Inflammatory macrophage treated with lipopolysaccharide for 1 hour (primary cell): ENCODE measurements at regions not wholly inside any gene's neighbourhood (a gene's known extent, or its start where the extent isn't known, plus 50 kb on each side); places are given as distances from the start of the nearest gene placed in this dataset.

Experiments used
- DNase-seq, 2 donors: peaks; one replicate each; pipeline ENCODE4 v3.0.0-alpha.2; 2020 to 2022

GRCh38 chr13:99055735-99056134 lies 77.9 kb upstream of the DOCK9 start:
- DNase-seq: no peak

DNA sequence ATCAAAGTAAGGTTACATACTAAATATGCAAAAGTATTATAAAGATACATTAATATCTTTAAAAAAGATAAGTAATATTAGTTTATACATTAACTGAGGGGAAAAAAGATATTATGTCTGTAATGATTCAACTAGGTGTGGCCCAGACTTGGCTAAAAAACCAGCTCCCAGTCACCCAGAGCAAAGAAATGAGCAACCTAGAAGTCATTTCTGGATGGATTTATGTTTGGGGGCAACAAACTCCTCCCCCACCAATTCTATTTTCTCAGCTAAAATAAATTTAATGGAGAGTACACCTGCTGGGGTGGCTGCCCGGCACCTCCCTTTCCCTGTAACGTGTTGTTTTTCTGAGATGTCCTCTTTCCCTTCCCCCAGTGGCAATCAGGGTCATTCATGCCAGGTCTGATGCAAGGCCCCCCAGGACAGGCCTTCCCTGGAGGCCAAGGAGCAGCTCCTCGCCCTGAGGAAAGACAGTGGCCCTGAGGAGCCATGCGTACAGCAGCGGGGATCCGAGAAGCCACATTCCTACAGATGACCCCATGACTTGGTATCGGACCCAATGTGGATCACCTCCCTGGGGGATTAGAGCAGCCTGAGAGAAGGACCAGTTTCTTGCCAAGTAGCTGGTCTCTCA lies 78.6 kb upstream of the DOCK9 start:
- no peak for DNase-seq

GRCh38 chr13:99057310-99057975 lies 79.6 kb upstream of the DOCK9 start:
- no peak for DNase-seq

DNA sequence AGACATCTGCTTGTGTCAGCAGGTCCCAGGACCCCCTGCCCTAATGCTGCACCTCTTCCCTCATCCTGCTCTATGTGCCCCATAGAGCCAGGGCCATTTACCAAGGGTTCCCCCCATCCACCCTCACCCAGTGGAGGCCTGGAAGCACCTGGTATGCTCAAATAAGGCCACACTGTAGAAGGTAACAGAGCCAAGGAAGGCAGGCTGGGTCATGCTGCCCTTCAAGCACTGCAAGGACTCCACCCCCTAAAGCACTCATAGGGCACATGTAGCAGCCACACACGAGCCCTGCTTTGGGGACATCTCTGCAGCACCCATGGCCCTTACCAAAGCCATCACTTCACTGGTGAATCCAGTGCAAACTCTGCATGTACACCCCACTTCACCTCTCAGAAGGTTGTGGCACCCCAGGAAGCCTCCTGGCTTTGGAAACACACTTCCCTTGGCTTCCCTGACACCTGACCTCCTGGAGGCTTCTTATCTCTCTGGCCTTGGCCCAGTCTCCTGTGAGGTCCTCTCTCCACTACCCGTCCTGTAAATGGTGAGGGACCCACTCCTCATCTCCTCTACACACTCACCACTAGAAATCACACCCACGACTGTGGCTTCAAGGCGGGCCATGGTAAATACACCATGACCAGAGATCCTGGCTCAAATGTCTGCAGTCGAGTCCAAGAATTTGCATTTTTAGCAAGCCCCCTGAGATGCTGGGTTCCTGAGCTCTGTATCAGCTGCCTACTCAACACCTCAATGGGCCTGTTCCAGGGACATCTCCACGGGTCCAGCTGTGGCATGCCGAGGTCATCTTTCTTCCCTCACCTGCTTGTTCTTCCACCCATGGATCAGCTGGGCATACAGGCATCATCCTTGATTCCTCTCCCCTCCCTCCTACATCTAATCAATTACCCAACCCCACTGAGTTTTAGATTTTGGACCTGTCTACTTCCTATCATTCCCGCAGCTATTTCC lies 80.9 kb upstream of the DOCK9 start:
- no peak for DNase-seq

GRCh38 chr13:99059498-99060075 lies 81.7 kb upstream of the DOCK9 start:
- DNase-seq: no peak

DNA sequence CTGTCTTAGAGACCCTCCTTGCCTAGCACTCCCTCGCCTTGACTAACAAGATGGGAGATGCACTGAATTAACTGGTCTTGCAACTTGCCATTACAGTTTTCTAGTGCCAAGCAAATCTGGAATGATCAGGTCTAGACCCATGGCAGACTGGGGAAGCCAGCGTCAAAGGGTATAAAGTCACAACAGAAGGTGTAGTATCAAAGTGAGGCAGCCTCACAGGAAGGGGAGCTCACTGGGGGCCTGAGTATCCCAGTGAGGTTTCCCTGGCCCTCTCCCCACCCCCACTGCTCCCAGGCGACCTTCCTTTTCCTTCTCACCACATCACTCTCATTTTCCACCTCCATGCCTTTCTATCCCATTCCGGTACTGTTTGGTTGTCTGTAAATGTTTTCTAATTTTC lies 83.5 kb upstream of the DOCK9 start:
- no peak for DNase-seq

DNA sequence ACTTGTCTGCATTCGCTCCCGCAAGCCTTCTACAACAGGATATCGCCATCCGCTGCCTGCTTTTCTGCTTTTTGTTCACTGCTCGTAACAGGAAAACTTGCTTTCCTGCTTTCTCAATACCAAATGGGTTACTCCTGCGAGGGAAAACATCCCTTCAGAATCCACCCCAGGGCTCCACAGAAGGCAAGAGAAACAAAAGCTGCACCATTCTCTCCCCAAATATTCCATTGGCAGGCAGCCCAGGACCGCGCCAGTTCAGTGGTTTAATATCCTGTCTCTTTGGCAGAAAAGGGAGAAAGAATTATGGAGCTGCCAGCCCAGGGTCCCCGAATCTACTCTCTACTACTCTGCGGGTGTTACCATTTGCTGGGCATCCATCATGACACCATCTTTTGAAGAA lies 84.7 kb upstream of the DOCK9 start:
- DNase-seq: no peak

DNA sequence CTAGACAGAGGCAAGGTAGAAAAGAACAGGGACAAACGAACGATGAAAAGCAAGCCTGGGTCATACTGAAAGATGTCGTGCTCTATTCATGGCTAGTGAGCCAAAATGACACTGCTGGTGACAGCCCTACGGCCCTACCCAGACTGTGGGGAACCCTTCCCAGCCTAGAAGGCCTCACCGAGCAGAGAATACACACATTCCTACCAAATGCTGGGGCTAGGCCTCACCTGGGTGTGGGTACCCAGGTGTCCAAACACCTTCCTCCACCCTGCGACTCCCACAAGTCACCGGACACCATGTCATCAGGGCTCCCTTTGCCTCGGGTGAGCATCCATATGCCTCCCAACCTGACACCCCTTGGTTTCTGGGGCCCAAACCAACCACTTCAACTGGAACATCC lies 85.3 kb upstream of the DOCK9 start:
- DNase-seq: no peak

DNA sequence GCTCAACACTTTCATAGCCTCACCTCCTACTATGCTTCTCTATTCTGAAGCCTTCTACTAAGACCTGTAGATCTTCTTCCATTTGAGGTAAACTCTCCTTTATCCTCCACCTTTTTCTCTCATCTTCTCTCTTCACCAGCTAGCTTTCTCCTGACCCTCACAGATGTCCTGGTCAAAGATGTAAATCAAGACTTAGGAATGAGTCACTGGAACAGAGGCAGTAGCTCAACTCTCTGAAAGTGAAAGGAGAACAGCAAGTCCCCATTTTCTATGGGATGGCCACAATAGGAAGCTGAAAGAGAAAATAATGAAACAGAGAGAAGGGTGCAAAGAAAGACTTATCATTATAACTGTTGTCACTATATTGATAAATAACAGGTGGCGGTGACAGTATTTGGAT lies 86.1 kb upstream of the DOCK9 start:
- peak; percentile 6 to 15 for DNase-seq

DNA sequence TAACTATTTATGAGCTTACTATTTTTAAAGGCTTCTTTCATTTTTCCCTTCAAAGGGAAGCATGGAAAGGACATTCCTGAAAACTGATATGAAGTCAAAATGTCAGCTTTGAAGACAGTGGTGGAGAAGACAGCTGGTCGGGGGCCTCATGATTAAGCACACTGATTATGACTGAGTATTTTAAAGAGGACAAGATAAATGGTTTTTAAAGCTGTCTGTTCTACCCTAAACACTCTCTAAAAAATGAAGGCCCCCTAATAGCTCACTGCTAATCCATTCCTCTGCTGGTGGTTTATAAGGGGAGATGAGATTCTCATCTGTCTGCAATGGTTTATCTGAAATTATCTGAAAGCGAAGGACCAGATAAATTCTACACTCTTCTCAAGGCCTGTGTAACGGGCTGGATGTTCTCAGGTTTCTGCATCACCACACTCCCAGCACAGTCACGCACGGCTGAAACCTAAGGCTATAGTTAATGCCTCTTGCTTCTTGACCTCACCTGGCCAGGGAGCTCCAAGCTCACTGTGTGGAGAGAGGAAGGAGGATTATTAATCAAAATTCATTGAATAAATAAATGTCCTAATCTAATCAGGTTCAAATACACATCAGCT lies 86.9 kb upstream of the DOCK9 start:
- DNase-seq: no peak

DNA sequence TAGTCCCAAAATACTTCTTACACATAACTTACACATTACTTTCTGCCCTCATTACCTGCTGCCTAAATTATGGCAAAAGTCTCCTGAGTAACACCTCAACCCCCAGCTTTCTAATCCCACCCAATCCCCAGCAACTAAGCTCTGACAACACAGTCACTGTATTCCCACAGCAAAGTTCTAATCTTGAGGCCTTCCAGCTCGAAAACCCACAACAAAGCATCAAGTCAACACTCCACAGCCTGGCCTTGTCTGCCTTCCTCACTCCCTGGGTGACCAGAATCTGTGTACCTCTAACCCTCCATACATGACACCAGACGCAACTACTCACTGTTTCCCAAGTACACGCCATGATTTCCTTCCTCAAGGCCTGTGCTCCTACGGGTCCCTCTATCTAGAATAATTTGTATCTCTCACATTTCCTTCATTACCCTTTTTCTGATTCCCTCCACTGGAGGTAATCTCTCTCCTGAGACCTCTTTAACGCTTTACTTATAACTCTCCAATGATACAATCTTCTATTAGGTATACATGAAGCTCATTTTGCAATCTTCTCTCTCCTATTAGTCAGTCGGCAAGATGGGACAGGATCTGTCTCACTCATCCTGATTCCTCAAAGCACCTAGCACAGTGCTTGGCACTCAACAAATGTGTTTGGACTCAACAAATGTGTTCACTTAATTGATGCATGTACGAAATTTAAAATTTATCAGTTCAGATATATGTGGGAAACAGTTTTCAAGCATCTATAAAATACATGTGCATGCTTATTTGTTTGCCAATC lies 87.6 kb upstream of the DOCK9 start:
- DNase-seq: no peak

DNA sequence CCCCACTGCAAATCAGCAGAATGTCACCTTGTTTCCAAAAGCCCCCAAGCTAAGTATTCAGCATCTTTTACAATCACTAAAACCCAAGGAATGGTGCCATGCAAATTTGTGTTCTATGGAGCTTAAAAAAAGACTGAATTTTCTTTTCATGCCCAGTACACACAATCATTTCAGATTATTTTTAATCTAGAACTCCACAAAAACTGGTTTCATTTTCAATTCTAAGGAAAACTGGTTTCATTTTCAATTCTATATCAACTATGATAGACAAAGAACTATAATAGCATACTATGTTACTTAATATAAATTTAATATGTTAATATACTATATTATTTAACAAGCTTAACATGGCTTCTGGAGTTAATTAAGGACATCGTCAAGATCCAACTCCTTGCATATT lies 88.4 kb upstream of the DOCK9 start:
- no peak for DNase-seq

GRCh38 chr13:99067159-99067985 lies 89.5 kb upstream of the DOCK9 start:
- no peak for DNase-seq

DNA sequence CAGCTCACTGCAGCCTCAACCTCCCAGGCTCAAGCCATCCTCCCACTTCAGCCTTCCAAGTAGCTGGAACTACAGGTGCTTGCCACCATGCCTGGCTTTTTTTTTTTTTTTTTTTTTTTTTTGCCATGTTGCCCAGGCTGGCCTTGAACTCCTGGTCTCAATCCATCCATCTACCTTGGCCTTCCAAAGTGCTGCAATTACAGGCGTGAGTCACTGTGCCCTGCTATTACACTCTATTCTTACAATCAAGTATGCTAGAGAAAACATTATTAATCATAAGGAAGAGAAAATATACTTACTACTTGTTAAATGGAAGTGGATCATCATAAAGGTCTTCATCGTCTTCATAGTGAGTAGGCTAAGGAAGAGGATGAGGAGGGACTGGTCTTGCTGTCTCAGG lies 93.3 kb upstream of the DOCK9 start:
- no peak for DNase-seq

GRCh38 chr13:99071666-99072065 lies 93.8 kb upstream of the DOCK9 start:
- DNase-seq: no peak

DNA sequence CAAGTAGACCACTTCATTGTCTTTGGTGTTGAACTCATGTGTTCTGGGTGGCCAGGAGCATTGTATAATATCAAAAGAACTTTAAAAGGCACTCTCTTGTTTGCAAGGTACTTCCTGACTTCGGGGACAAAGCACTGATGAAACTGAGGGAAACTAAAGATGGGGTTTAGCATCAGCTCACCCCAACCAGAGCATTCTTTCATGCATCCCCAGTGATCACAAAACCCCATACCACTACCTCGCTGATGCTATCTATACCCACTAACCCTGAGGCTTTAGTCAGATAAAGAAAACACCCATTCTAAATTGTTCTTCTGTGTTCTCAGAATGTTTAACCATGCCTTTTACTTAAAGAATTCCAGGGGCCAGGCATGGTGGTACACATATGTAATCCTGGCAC lies 94.5 kb upstream of the DOCK9 start:
- DNase-seq: no peak

DNA sequence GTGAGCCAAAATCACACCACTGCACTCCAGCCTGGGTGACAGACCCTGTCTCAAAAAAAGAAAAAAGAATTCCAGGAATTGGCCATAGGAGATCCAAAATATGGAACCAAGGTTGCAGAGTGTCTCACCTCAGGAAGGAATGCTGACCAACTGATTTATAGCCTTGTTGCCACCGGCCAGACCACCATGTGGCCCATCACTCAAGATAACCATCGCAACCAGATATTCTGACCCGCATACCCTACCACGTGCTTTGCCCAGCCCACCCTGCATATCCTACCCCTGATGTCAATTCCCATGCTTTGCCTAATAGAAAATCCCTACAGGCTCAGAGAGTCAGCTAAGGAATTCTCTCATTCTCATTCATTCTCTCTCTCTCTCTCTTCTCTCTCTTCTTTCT lies 95.1 kb upstream of the DOCK9 start:
- no peak for DNase-seq

DNA sequence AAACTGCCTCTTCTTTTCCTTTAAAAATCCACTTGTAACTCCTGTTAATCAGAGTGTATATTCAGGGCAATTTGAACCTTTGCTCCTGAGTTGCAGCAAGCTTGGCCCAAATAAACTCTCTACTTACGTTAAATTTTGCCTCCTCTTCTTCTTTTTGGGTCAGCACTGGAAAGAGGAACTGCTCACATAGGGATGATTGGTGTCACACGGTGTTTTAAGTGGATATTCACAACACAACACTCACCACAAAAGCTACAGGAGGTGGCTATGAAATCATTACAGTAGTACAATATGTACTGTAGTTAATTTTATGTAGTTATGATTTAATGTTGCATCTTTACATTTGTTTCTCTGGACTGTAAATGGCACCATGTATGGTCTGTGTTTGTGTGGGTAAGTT lies 96.8 kb upstream of the DOCK9 start:
- no peak for DNase-seq

- DNase-seq: no peak
These were observed 97.7 kb upstream of the DOCK9 start for GRCh38 chr13:99075268-99076191.
